ENCODE measurements at regions not wholly inside any gene's neighbourhood (a gene's known extent, or its start where the extent isn't known, plus 50 kb on each side); places are given as distances from the start of the nearest gene placed in this dataset.

GRCh38 chr13:106905380-106906162 is 337.6 kb upstream of the ARGLU1 start:
- Histone ChIP-seq H3F3A (replicated peaks; ENCODE audit: insufficient read depth) (no peaks in the 10 kb centered on the region), H3K9ac (no peak overlapping the region), H3K36me3 (replicated peaks in 1 of 2; ENCODE audit: control insufficient read depth in 1 of 2, insufficient read depth in 2 of 2, low read length in 1 of 2) (no peaks in the 10 kb centered on the region), H3K4me3 (ENCODE audit: low read depth in 2 of 2, low read length in 1 of 2) (no peak overlapping the region), H3K4me2 (no peak overlapping the region), H3K27ac (ENCODE audit: low read depth in 2 of 2, low read length in 1 of 2) (no peak overlapping the region), H3K9me3 (no peaks in the 10 kb centered on the region), H3K9me2 (no peaks in the 10 kb centered on the region), H2AFZ (ENCODE audit: low read depth) (no peak overlapping the region), H3K4me1 (ENCODE audit: control insufficient read depth in 1 of 2, insufficient read depth in 2 of 2, low read depth in 1 of 2, low read length in 1 of 2) (no peaks in the 10 kb centered on the region), H3K79me2 (ENCODE audit: insufficient read depth) (no peaks in the 10 kb centered on the region), H4K20me1 (ENCODE audit: insufficient read depth) (no peaks in the 10 kb centered on the region), H3K27me3 (ENCODE audit: insufficient read depth) (no peaks in the 10 kb centered on the region)
- 61% methylated on average over 10 of the region's 14 CpGs for WGBS (ENCODE audit: low lambda C conversion rate)
- ChIA-PET POLR2A (no interaction called here), CTCF (interaction anchor here (1.4 to 1.8 kb wide), 2 partner anchors 9 to 12 kb away, joined by 3 to 8 read pairs; no protein-coding TSS in a partner anchor)
- no peak for DNase-seq
- no peak for TF ChIP-seq FOXM1 (IDR thresholded peaks at IDR 0.05; ENCODE audit: low read depth)

- H3K9me2 ChIP-seq, result no peaks in the 10 kb centered on the region
- H3F3A ChIP-seq (replicated peaks; ENCODE audit: insufficient read depth), result no peaks in the 10 kb centered on the region
- H3K36me3 ChIP-seq (replicated peaks in 1 of 2; ENCODE audit: control insufficient read depth in 1 of 2, insufficient read depth in 2 of 2, low read length in 1 of 2), result no peaks in the 10 kb centered on the region
- no peaks in the 10 kb centered on the region for H3K4me1 ChIP-seq (ENCODE audit: control insufficient read depth in 1 of 2, insufficient read depth in 2 of 2, low read depth in 1 of 2, low read length in 1 of 2)
- ChIA-PET CTCF (no interaction called here), POLR2A (no interaction called here)
- no peaks in the 10 kb centered on the region for H3K9me3 ChIP-seq
- TF ChIP-seq IRF3 (IDR thresholded peaks at IDR 0.05; ENCODE audit: low read depth, low read length) (no peak), CHD2 (IDR thresholded peaks at IDR 0.05; ENCODE audit: low read length, partially characterized antibody) (no peak), FOXM1 (IDR thresholded peaks at IDR 0.05; ENCODE audit: low read depth) (no peak)
- no peak overlapping the region for H3K4me2 ChIP-seq
- H3K27me3 ChIP-seq (ENCODE audit: insufficient read depth), result no peaks in the 10 kb centered on the region
- H3K9ac ChIP-seq, result no peak overlapping the region
- H2AFZ ChIP-seq (ENCODE audit: low read depth), result no peak overlapping the region
- H3K79me2 ChIP-seq (ENCODE audit: insufficient read depth), result no peaks in the 10 kb centered on the region
- DNase-seq, result no peak
- no peaks in the 10 kb centered on the region for H4K20me1 ChIP-seq (ENCODE audit: insufficient read depth)
- H3K4me3 ChIP-seq (ENCODE audit: low read depth in 2 of 2, low read length in 1 of 2), result no peak overlapping the region
- H3K27ac ChIP-seq (ENCODE audit: low read depth in 2 of 2, low read length in 1 of 2), result no peak overlapping the region
Measured at GRCh38 chr13:106899442-106899841, 331.5 kb upstream of the ARGLU1 start.

GRCh38 chr13:106898231-106898630 is 330.3 kb upstream of the ARGLU1 start:
- no peak for DNase-seq
- no peaks in the 10 kb centered on the region for H3K9me2 ChIP-seq
- H2AFZ ChIP-seq (ENCODE audit: low read depth), result no peak overlapping the region
- POLR2A ChIA-PET, result no interaction called here
- CTCF ChIA-PET, result no interaction called here
- no peak overlapping the region for H3K9ac ChIP-seq
- no peaks in the 10 kb centered on the region for H4K20me1 ChIP-seq (ENCODE audit: insufficient read depth)
- H3K36me3 ChIP-seq (replicated peaks in 1 of 2; ENCODE audit: control insufficient read depth in 1 of 2, insufficient read depth in 2 of 2, low read length in 1 of 2), result no peaks in the 10 kb centered on the region
- no peak overlapping the region for H3K27ac ChIP-seq (ENCODE audit: low read depth in 2 of 2, low read length in 1 of 2)
- no peaks in the 10 kb centered on the region for H3K9me3 ChIP-seq
- H3K4me2 ChIP-seq, result no peak overlapping the region
- H3K79me2 ChIP-seq (ENCODE audit: insufficient read depth), result no peaks in the 10 kb centered on the region
- H3K4me3 ChIP-seq (ENCODE audit: low read depth in 2 of 2, low read length in 1 of 2), result no peak overlapping the region
- no peaks in the 10 kb centered on the region for H3K27me3 ChIP-seq (ENCODE audit: insufficient read depth)
- no peaks in the 10 kb centered on the region for H3F3A ChIP-seq (replicated peaks; ENCODE audit: insufficient read depth)
- no peaks in the 10 kb centered on the region for H3K4me1 ChIP-seq (ENCODE audit: control insufficient read depth in 1 of 2, insufficient read depth in 2 of 2, low read depth in 1 of 2, low read length in 1 of 2)
- 19% methylated on average over 2 of the region's 2 CpGs for WGBS (ENCODE audit: low lambda C conversion rate)
- no peak for TF ChIP-seq ZBTB33 (IDR thresholded peaks at IDR 0.05; ENCODE audit: borderline replicate concordance, low read depth)
- no peak for TF ChIP-seq FOXM1 (IDR thresholded peaks at IDR 0.05; ENCODE audit: low read depth)
- no peak for TF ChIP-seq PBX3 (IDR thresholded peaks at IDR 0.05)
- TF ChIP-seq SMC3 (IDR thresholded peaks at IDR 0.05; ENCODE audit: low read depth, low read length), result no peak
- TF ChIP-seq SIN3A (IDR thresholded peaks at IDR 0.05; ENCODE audit: borderline replicate concordance, low read depth, low read length), result no peak
- TF ChIP-seq TCF12 (IDR thresholded peaks at IDR 0.05), result no peak
- no peak for TF ChIP-seq YY1 (IDR thresholded peaks at IDR 0.05; ENCODE audit: low read depth)
- no peak for TF ChIP-seq RXRA (IDR thresholded peaks at IDR 0.05; ENCODE audit: borderline replicate concordance, low read depth)
- TF ChIP-seq ELF1 (IDR thresholded peaks at IDR 0.05), result no peak
- TF ChIP-seq EZH2phosphoT487 (IDR thresholded peaks at IDR 0.05; ENCODE audit: borderline replicate concordance, low read depth), result no peak
- TF ChIP-seq REST (IDR thresholded peaks at IDR 0.05; ENCODE audit: low read depth, low read length), result no peak
- no peak for TF ChIP-seq TAF1 (IDR thresholded peaks at IDR 0.05; ENCODE audit: borderline replicate concordance, low read depth, low read length)
